HG02678 (cell line): ENCODE measurements at regions not wholly inside any gene's neighbourhood (a gene's known extent, or its start where the extent isn't known, plus 50 kb on each side); places are given as distances from the start of the nearest gene placed in this dataset.
"Not testable (repeated sequence)": the region's sequence is repeated elsewhere in the genome, so short reads cannot be mapped to it uniquely, and the experiment has no call there.

Experiments used
- ATAC-seq: cut with Tn5 transposase; IDR thresholded peaks from one replicate; pipeline ENCODE4 v1.9.1; 2021; ENCODE audit warnings: mild to moderate bottlenecking, moderate library complexity; ENCODE audit not compliant: unreplicated experiment

DNA sequence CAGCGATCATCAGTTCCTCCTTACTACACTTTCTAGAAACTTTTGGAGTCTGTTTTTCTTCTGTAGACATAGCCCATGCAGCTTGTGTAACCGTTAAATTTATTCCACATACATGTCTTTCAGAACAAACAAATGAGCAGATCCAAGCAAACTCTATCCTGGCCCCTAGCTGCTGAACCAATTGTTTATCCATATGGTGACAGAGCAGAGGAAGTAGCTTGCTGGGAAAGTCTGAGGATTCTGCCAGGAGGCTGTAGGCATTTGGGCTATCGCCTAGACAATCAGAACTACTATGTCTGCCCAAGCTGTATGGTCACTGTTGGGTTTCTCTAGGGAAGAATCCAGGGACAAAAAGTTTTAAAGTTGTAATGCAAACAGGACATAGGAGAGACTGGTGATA is 343.7 kb downstream of the SPRY2 start:
- no peak for ATAC-seq

- ATAC-seq, result no peak
These were observed 345.6 kb downstream of the SPRY2 start for GRCh38 chr13:79995334-79995733.

DNA sequence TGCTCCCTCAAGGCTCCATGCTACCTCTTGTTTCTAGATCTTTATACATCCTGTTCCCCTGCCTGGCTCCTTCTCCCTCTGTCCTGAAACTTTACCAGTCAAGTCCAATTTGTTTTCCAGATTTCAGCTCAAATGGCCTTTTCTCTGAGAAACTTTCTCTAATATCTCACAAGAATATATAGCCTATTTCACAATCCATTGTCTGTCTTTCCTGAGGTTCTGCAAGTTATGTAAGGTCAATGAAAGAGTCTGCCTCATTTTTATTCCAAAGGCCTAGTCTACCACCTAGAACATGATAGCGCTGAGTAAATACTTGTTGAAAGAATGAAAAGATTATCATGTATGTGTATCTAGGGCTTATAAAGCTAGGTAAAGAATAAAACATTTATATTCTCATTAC is 348.8 kb downstream of the SPRY2 start:
- no peak for ATAC-seq

DNA sequence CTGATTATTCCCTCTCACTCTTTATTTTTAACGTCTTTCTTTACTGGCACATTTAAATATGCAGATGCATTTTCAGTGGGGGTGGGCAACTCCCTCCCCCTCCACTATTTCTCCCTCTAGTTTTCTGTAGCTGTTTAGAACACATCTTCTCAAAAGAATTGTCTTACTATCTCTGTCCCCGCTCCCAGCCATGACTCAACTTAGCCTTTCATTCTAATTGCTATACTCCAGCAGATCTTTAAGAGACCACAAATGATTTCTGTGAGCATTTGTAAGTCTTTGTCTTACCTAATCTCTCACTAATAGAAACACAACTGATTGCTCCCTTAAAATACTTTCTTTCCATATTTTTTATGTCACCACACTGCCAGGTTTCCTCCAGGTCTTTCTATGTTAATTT is 350.9 kb downstream of the SPRY2 start:
- no peak for ATAC-seq

DNA sequence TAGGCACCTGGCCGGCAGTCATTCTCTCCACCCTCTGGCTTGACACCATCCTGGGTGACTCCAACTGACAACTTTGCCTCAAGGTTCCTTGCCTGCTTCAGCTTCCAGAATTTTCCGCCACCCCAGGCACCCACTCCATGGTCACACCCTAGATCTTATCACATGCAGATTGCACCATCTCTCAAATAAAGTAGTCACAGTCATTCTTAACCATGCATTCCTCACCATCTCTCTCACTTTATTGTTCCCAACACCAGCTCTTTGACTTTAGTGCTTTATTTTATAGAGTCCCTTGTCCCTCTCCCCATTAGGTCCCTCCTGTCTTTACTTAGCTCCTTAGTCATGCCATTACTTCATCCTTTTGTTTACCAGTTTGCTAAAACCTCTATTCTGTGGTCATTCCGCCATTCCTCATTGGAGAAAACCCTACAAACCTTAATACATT is 351.7 kb downstream of the SPRY2 start:
- ATAC-seq, result no peak

- ATAC-seq, result no peak
These were observed 352.4 kb downstream of the SPRY2 start for GRCh38 chr13:79988573-79988972.

- no peak for ATAC-seq
These were observed 353.2 kb downstream of the SPRY2 start for GRCh38 chr13:79987761-79988160.

- no peak for ATAC-seq
These were observed 353.6 kb downstream of the SPRY2 start for GRCh38 chr13:79987323-79987722.

DNA sequence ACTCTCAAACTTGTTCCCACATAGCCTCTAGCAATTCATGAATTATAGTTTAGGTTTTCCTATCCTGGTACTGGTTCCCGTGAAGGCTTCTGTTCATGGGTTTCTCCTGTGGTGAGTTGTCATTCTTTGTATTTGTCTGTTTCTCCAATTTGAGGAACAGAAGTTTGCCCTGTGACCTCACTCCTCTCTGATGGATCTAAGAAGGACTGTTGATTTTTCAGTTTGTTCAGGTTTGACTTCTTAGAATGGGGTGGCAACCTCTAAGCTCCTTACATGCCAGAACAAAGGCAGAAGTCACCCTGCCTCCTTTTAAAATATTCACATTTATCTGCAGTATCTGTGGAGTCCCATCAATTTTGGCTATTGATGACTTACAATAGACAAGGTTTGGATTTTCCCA is 354.0 kb downstream of the SPRY2 start:
- no peak for ATAC-seq

DNA sequence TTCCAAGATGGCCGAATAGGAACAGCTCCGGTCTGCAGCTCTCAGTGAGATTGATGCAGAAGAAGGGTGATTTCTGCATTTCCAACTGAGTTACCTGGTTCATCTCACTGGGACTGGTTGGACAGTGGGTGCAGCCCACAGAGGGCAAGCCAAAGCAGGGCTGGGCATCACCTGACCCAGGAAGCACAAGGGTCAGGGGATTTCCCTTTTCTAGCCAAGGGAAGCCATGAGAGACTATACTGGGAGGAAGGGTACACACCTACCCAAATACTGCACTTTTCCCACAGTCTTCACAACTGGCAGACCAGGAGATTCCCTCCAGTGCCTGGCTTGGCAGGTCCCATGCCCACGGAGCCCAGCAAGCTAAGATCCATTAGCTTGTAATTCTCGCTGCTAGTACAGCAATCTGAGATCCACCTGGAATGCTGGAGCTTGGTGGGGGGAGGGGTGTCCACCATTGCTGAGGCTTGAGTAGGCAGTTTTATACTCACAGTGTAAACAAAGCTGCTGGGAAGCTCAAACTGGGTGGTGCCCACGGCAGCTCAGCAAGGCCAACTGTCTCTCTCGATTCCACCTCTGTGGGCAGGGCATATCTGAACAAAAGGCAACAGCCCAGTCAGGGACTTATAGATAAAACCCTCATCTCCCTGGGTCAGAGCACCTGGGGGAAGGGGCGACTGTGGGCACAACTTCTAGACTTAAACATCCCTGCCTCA is 365.8 kb downstream of the SPRY2 start:
- ATAC-seq, result not testable (repeated sequence)

DNA sequence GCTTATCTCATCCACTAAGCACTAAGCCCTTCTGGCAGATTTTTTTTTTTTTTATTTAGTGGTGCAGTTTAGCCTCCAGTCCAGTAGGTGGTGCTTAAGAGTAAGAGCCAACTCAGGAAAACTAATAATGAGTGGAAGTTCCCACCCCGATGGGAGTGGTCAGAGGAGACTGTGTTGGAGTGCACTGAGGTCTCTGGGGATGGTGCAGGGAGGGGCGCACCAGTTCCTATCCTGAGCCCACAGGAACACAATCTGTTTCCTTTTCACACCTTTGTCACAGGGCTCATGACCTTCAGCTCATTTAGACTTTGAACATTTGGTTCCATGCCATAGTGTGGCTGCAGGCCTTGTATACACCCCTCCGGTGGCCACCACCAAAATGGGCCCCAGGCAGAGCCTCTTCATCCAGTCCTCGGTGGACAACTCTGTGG is 367.4 kb downstream of the SPRY2 start:
- peak; percentile 89 for ATAC-seq

DNA sequence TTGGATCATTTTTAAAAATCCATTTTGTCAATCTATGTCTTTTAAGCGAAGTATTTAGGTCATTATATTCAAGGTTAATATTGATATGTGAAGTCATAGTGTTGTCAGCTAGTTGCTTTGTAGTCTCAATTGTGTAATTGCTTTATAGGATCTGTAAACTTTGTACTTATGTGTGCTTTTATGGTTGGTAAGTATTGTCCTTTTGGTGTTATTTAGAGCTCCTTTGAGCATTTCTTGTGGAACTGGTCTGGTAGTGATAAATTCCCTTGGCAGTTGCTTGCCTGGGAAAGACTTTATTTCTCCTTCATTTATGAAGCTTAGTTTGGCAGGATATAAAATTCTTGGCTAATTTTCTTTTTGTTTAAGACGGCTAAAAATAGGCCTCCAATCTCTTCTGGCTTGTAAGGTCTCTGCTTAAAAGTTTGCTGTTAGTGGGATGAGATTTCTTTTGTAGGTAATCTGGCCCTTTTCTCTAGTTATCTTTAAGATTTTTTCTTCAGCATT is 368.8 kb downstream of the SPRY2 start:
- no peak for ATAC-seq

GRCh38 chr13:79966493-79966895 is 374.4 kb downstream of the SPRY2 start:
- no peak for ATAC-seq

DNA sequence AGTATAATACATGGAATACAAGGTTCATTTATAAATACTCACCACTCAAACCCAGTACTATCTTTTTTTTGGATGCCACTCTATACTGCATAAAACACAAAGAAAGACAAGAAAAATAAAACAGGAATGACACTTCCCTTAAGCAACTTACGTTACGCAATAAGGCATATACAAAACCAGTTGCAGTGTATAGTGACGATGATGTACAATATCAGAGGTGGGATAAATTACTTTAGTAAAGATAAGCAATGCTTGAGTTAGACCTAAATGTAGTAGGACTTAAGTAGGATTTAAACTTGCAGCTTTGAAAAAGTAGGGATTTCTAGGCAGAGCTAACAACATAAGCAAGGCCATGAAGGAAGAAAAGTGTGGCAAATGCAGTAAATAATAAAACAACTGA is 374.9 kb downstream of the SPRY2 start:
- no peak for ATAC-seq

DNA sequence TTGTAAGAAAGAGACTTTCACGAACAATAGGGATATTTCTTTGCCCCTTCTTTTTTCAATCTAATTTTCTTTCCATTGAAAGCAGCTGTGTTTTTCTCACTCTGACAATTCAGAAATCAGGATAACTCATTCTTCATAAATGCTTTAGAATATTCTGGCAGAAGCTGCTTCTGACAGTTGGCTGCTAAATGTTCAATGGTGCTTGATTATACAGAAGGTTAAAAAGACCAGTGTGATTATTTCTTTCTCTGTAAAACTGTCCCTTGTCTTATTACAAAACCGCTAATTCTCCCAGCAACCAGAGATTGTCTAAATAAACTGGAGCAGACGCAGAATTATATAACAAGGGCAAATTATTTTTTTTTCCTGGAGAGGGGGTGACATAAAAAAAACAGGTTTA is 394.4 kb downstream of the SPRY2 start:
- ATAC-seq, result no peak

DNA sequence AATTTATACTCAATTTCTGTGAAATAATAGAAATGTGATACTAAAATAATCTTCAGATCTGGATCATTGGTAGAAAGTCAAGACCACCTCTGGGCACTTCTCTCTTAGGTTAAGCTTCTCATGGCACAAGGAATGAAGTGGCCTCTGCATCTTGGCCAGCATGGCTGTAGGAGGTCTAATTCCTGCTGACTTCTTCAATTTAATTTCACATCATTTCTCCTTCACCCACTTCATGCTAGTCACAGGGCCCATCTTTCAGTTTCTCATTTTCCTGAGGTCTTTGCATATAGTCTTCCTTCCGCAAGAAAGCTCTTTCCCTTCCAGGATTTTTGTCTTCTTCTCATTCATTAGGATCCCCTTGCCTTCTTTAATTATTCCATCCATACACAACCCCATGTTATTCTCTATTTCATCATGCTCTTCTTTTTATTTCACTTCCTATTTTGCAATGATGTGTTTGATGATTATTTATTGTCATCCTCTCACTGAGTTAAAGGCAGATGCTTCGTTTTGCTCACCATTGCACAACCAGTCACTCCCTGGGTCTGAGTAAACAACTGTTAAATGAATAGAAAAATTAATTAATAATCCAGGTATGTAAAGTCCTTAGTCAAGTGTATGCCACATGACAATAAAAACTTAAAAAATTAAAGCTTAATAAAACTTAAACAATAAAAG is 397.4 kb downstream of the SPRY2 start:
- ATAC-seq, result no peak

DNA sequence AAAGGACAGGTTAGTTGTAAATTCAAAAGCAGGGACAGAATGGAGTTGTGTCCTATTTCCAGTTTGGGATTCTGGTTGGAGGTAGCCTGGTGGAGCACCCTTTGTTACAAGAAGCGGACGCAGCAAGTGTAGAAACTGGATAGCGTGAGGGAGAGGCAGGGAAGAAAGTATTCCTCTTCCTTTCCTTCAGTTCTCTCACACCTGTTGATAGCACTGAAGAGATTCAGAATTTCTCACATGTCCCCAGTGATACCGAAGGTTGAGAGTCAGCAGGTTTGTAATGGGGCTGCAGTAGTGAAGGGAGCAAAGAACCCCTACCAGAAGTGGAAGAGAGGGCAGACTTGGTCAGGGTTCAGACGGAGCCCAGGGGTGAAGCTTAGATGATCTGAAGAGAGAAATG is 399.2 kb downstream of the SPRY2 start:
- no peak for ATAC-seq

GRCh38 chr13:79939689-79940088 is 401.2 kb downstream of the SPRY2 start:
- no peak for ATAC-seq

GRCh38 chr13:79937771-79938216 is 403.1 kb downstream of the SPRY2 start:
- no peak for ATAC-seq

DNA sequence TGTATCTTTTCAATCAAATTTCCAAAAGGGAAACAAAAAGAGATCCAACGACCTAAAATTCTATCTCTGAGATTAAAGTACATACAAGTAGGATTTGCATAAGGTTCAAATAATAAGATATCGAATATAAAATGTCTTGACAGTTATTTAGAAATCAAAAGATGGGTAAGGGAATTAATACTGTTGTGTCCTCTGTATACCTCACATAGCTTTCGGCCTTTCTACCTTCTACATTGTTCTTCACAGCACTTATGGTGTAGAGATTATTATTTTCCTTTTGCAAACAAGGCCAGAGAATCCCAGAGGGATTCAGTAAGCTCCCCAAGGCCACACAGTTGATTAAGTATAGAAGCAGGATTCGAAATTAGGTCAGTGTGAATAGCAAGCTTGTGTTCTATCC is 403.6 kb downstream of the SPRY2 start:
- no peak for ATAC-seq

DNA sequence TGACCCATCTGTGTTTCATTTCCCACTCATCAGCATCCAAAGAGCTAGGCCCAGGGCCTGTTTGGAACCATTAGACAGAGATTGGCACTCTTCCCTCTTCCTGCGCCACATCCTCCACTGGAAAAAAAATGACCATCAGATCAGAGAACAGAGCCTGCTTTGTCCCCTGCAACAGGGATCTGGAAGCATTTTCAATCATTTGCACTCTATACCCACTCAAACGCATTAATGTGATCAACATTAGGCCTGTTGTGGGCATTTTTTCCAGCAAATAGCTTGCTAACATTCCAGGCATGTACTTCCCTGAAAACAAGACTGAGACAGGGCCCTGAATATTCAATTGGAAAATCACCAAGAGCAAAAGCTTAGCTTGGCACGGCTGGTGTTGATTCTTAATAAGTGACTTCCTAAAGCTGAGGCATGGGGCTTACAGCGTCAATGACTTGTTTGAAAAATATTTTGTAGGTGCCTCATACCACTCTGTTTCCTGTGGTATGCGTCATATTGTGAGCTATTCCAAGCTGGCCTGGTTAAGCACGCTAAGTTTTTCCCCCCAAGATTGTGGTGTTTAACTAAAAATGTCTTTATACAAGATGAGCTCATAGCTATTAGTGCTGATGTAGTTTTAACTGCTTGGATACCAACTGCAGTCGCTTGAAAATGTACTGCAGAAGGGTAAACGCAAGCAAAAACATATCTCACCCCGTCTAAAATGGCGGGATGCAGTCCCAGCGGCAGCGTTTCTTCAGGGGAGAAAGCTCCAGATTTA is 404.4 kb downstream of the SPRY2 start:
- no peak for ATAC-seq

DNA sequence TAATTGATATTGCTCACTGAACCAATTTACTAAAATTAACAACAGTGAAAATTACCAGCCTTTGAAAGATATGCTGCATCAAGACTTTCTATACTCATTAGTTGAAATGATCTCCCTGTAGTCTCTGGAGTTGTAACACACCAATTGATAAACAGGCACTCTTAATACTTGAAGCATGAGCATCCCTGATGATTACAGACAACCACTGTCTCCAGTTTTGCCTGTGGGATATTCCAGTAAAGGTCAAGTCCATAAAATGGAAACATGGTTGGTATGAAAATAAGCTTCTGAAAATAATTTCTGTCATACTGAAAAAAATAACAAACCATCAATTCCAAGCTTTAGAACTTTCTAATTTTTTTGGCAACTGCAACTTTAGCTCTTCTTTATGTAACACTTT is 405.8 kb downstream of the SPRY2 start:
- no peak for ATAC-seq
